K562 (cell line): ENCODE measurements at regions not wholly inside any gene's neighbourhood (a gene's known extent, or its start where the extent isn't known, plus 50 kb on each side); places are given as distances from the start of the nearest gene placed in this dataset.

ENCODE experiments used
- BCL6 ChIP-seq: fragments of 250-450 bp; sonication (Bioruptor Pico); IDR thresholded peaks from 2 replicates; pipeline ENCODE4 v1.4.0; 2020
- BDP1 ChIP-seq: IDR thresholded peaks from 3 replicates; pipeline ENCODE4 v1.6.1; 2011; ENCODE audit not compliant: insufficient read length, insufficient read depth
- FOSL1 ChIP-seq: fragments of 200-800 bp; sonication (Bioruptor generic); conservative IDR thresholded peaks from 2 replicates; pipeline ENCODE4 v1.6.1; 2016; ENCODE audit warnings: missing genetic modification characterization, missing compliant biosample characterization
- FOXA3 ChIP-seq, 2 experiments: fragments of 450-650 bp in 1 of 2; sonication (generic) in 1 of 2; formaldehyde crosslinking; IDR thresholded peaks in 1 of 2; conservative IDR thresholded peaks in 1 of 2; 2 replicates each; pipeline versions ENCODE4 v1.4.0 to v1.8.0; 2020 to 2022; ENCODE audit warnings: mild to moderate bottlenecking in 2 of 2, missing genetic modification reagents in 1 of 2
- HMG20B ChIP-seq: fragments of 250-450 bp; sonication (Bioruptor Pico); IDR thresholded peaks from 2 replicates; pipeline ENCODE4 v1.5.0; 2021; ENCODE audit warnings: mild to moderate bottlenecking
- MAFF ChIP-seq: IDR thresholded peaks from 2 replicates; pipeline ENCODE4 v1.6.1; 2012; ENCODE audit warnings: low read length, improper control_type of control experiment
- MYBL2 ChIP-seq, 2 experiments: fragments of 450-650 bp in 1 of 2; sonication (generic) in 1 of 2; formaldehyde crosslinking in 1 of 2; IDR thresholded peaks; 2 replicates each; pipeline versions ENCODE4 v1.6.1 to v1.8.1; 2017 to 2022; ENCODE audit warnings: borderline replicate concordance in 1 of 2, inconsistent platforms in 1 of 2, low read depth in 1 of 2, mild to moderate bottlenecking in 1 of 2, missing genetic modification reagents in 1 of 2, moderate library complexity in 1 of 2
- NONO ChIP-seq, 2 experiments: fragments of 200-400 bp in 1 of 2; fragments of 450-650 bp in 1 of 2; formaldehyde crosslinking in 1 of 2; IDR thresholded peaks; 2 replicates each; pipeline ENCODE4 v1.6.1; 2017; ENCODE audit warnings: low read depth in 2 of 2, mild to moderate bottlenecking in 2 of 2, moderate library complexity in 2 of 2, low read length in 1 of 2
- SMAD2 ChIP-seq: fragments of 150-350 bp; IDR thresholded peaks from 2 replicates; pipeline ENCODE4 v1.6.1; 2014; ENCODE audit warnings: low read depth, mild to moderate bottlenecking, low read length
- SPI1 ChIP-seq: IDR thresholded peaks from 2 replicates; pipeline ENCODE4 v1.6.1; 2011; ENCODE audit warnings: low read depth, low read length, control low read depth, borderline replicate concordance
- TBL1XR1 ChIP-seq, 2 experiments: IDR thresholded peaks; 2 replicates each; pipeline ENCODE4 v1.6.1; 2012; ENCODE audit warnings: improper control_type of control experiment in 2 of 2, low read length in 2 of 2, mild to moderate bottlenecking in 1 of 2
- XRCC4 ChIP-seq: IDR thresholded peaks from one replicate; pipeline ENCODE4 v1.6.1; 2011; ENCODE audit not compliant: insufficient read depth, insufficient read length; ENCODE audit errors: extremely low read depth
- ZNF253 ChIP-seq: fragments of 250-450 bp; sonication (Bioruptor Pico); conservative IDR thresholded peaks from 2 replicates; pipeline ENCODE4 v1.6.1; 2021; ENCODE audit warnings: mild to moderate bottlenecking
- ZNF717 ChIP-seq: fragments of 250-450 bp; sonication (Bioruptor Pico); IDR thresholded peaks from 2 replicates; pipeline ENCODE4 v1.5.0; 2021
- TF ChIP-seq, protein P1 (sequence below): fragments of 250-450 bp; sonication (Bioruptor Pico); IDR thresholded peaks from 2 replicates; pipeline ENCODE4 v1.4.0; 2020; ENCODE audit warnings: mild to moderate bottlenecking, moderate library complexity, borderline replicate concordance
- TF ChIP-seq, protein P2 (sequence below): fragments of 250-450 bp; sonication (Bioruptor Pico); IDR thresholded peaks from 2 replicates; pipeline ENCODE4 v1.4.0; 2020
- TF ChIP-seq, protein P3 (sequence below): sonication (generic); formaldehyde crosslinking; IDR thresholded peaks from 2 replicates; pipeline ENCODE4 v1.8.0; 2022; ENCODE audit warnings: mild to moderate bottlenecking, missing genetic modification reagents, borderline replicate concordance

DNA sequence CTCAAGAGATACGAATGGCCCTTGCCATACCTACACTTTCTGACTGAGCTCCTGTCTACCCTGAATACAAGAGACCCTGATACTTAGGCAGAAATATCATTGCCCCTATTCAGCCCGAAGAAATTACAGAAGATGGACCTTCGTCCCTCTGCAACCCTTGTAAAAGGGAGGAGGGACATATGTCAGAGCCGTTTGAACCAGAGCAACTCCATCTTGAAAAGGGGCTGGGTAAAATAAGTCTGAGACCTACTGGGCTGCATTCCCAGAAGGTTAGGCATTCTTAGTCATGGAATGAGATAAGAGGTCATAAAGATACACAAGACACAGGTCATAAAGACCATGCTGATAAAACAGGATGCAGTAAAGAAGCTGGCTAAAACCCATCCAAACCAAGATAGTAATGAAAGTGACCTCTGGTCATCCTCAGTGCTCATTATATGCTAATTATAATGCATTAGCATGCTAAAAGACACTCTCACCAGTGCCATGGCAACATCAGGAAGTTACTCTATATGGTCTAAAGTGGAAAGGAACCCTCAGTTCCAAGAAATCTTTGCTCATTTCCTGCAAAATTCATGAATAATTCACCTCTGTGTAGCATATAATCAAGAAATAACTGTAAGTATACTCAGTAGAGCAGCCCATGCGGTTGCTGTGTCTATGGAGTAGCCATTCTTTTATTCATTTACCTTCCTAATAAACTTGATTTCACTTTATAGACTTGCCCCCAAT, 49.7 kb upstream of the GPD1L start (continued):
- TF ChIP-seq, protein P1, sequence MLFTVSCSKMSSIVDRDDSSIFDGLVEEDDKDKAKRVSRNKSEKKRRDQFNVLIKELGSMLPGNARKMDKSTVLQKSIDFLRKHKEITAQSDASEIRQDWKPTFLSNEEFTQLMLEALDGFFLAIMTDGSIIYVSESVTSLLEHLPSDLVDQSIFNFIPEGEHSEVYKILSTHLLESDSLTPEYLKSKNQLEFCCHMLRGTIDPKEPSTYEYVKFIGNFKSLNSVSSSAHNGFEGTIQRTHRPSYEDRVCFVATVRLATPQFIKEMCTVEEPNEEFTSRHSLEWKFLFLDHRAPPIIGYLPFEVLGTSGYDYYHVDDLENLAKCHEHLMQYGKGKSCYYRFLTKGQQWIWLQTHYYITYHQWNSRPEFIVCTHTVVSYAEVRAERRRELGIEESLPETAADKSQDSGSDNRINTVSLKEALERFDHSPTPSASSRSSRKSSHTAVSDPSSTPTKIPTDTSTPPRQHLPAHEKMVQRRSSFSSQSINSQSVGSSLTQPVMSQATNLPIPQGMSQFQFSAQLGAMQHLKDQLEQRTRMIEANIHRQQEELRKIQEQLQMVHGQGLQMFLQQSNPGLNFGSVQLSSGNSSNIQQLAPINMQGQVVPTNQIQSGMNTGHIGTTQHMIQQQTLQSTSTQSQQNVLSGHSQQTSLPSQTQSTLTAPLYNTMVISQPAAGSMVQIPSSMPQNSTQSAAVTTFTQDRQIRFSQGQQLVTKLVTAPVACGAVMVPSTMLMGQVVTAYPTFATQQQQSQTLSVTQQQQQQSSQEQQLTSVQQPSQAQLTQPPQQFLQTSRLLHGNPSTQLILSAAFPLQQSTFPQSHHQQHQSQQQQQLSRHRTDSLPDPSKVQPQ (CRISPR knock-in tag), result 0 out of 2 replicates have a peak, but pooled peaks have one; percentile 58
- peak; percentile 85 for TF ChIP-seq FOSL1 (tag)
- TF ChIP-seq HMG20B, result no peak
- no peak for TF ChIP-seq BCL6 (CRISPR knock-in tag)
- TF ChIP-seq FOXA3 (CRISPR knock-in tag; conservative IDR thresholded peaks at IDR 0.05 in 1 of 2, IDR thresholded peaks at IDR 0.05 in 1 of 2), result 0 out of 4 replicates have a peak, but pooled peaks of 1 of the 2 experiments have one; percentile 22
- TF ChIP-seq SMAD2, result no peak
- TF ChIP-seq, protein P2, sequence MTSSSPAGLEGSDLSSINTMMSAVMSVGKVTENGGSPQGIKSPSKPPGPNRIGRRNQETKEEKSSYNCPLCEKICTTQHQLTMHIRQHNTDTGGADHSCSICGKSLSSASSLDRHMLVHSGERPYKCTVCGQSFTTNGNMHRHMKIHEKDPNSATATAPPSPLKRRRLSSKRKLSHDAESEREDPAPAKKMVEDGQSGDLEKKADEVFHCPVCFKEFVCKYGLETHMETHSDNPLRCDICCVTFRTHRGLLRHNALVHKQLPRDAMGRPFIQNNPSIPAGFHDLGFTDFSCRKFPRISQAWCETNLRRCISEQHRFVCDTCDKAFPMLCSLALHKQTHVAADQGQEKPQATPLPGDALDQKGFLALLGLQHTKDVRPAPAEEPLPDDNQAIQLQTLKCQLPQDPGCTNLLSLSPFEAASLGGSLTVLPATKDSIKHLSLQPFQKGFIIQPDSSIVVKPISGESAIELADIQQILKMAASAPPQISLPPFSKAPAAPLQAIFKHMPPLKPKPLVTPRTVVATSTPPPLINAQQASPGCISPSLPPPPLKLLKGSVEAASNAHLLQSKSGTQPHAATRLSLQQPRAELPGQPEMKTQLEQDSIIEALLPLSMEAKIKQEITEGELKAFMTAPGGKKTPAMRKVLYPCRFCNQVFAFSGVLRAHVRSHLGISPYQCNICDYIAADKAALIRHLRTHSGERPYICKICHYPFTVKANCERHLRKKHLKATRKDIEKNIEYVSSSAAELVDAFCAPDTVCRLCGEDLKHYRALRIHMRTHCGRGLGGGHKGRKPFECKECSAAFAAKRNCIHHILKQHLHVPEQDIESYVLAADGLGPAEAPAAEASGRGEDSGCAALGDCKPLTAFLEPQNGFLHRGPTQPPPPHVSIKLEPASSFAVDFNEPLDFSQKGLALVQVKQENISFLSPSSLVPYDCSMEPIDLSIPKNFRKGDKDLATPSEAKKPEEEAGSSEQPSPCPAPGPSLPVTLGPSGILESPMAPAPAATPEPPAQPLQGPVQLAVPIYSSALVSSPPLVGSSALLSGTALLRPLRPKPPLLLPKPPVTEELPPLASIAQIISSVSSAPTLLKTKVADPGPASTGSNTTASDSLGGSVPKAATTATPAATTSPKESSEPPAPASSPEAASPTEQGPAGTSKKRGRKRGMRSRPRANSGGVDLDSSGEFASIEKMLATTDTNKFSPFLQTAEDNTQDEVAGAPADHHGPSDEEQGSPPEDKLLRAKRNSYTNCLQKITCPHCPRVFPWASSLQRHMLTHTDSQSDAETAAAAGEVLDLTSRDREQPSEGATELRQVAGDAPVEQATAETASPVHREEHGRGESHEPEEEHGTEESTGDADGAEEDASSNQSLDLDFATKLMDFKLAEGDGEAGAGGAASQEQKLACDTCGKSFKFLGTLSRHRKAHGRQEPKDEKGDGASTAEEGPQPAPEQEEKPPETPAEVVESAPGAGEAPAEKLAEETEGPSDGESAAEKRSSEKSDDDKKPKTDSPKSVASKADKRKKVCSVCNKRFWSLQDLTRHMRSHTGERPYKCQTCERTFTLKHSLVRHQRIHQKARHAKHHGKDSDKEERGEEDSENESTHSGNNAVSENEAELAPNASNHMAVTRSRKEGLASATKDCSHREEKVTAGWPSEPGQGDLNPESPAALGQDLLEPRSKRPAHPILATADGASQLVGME (CRISPR knock-in tag), result peak; percentile 91
- TF ChIP-seq MAFF, result no peak
- TF ChIP-seq SPI1, result no peak
- TF ChIP-seq ZNF717 (CRISPR knock-in tag), result no peak
- TF ChIP-seq TBL1XR1 (IDR thresholded peaks at IDR 0.05; ENCODE audit: low read length in 2 of 2), result no peak
- TF ChIP-seq, protein P3, sequence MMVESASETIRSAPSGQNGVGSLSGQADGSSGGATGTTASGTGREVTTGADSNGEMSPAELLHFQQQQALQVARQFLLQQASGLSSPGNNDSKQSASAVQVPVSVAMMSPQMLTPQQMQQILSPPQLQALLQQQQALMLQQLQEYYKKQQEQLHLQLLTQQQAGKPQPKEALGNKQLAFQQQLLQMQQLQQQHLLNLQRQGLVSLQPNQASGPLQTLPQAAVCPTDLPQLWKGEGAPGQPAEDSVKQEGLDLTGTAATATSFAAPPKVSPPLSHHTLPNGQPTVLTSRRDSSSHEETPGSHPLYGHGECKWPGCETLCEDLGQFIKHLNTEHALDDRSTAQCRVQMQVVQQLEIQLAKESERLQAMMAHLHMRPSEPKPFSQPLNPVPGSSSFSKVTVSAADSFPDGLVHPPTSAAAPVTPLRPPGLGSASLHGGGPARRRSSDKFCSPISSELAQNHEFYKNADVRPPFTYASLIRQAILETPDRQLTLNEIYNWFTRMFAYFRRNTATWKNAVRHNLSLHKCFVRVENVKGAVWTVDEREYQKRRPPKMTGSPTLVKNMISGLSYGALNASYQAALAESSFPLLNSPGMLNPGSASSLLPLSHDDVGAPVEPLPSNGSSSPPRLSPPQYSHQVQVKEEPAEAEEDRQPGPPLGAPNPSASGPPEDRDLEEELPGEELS, result no peak
- TF ChIP-seq XRCC4, result no peak
- TF ChIP-seq ZNF253 (CRISPR knock-in tag), result 0 out of 2 replicates have a peak, but pooled peaks have one; percentile 63
- no peak for TF ChIP-seq BDP1
- no peak for TF ChIP-seq NONO (IDR thresholded peaks at IDR 0.05; ENCODE audit: low read depth in 2 of 2, low read length in 1 of 2)
- no peak for TF ChIP-seq MYBL2 (IDR thresholded peaks at IDR 0.05; ENCODE audit: low read depth)
- no peak for TF ChIP-seq MYBL2 (CRISPR knock-in tag; IDR thresholded peaks at IDR 0.05; ENCODE audit: borderline replicate concordance)
